ENCODE measurements at regions not wholly inside any gene's neighbourhood (a gene's known extent, or its start where the extent isn't known, plus 50 kb on each side); places are given as distances from the start of the nearest gene placed in this dataset.

- no peak for DNase-seq
Observed at GRCh38 chr15:62823561-62823960, 219.0 kb upstream of the TPM1 start.

GRCh38 chr15:62824111-62825015 is 218.2 kb upstream of the TPM1 start:
- DNase-seq, result no peak

- DNase-seq, result no peak
Observed at GRCh38 chr15:62825191-62825590, 217.4 kb upstream of the TPM1 start.

GRCh38 chr15:62826561-62826960 is 216.0 kb upstream of the TPM1 start:
- DNase-seq, result no peak

- DNase-seq, result no peak
Observed at GRCh38 chr15:62828364-62828763, 214.2 kb upstream of the TPM1 start.

- DNase-seq, result no peak
Observed at GRCh38 chr15:62832231-62832630, 210.3 kb upstream of the TPM1 start.

GRCh38 chr15:62833646-62834045 is 208.9 kb upstream of the TPM1 start:
- DNase-seq, result no peak

- no peak for DNase-seq
Observed at GRCh38 chr15:62834686-62835329, 207.7 kb upstream of the TPM1 start.

GRCh38 chr15:62835351-62835750 is 207.2 kb upstream of the TPM1 start:
- DNase-seq, result no peak

- no peak for DNase-seq
Observed at GRCh38 chr15:62835762-62836161, 206.8 kb upstream of the TPM1 start.

GRCh38 chr15:62840526-62841268 is 201.8 kb upstream of the TPM1 start:
- DNase-seq, result no peak

- no peak for DNase-seq
Observed at GRCh38 chr15:62841269-62841628, 201.3 kb upstream of the TPM1 start.

GRCh38 chr15:62841891-62842559 is 200.5 kb upstream of the TPM1 start:
- no peak for DNase-seq

- DNase-seq, result no peak
Observed at GRCh38 chr15:62843311-62843710, 199.2 kb upstream of the TPM1 start.

- no peak for DNase-seq
Observed at GRCh38 chr15:62844564-62845240, 197.8 kb upstream of the TPM1 start.

GRCh38 chr15:62845241-62846126 is 197.1 kb upstream of the TPM1 start:
- DNase-seq, result no peak

- no peak for DNase-seq
Observed at GRCh38 chr15:62846131-62846804, 196.3 kb upstream of the TPM1 start.

- no peak for DNase-seq
Observed at GRCh38 chr15:62846805-62847495, 195.6 kb upstream of the TPM1 start.

GRCh38 chr15:62847900-62848489 is 194.6 kb upstream of the TPM1 start:
- DNase-seq, result no peak

- DNase-seq, result no peak
Observed at GRCh38 chr15:62848632-62849050, 193.9 kb upstream of the TPM1 start.
